ENCODE measurements at regions not wholly inside any gene's neighbourhood (a gene's known extent, or its start where the extent isn't known, plus 50 kb on each side); places are given as distances from the start of the nearest gene placed in this dataset.

DNA sequence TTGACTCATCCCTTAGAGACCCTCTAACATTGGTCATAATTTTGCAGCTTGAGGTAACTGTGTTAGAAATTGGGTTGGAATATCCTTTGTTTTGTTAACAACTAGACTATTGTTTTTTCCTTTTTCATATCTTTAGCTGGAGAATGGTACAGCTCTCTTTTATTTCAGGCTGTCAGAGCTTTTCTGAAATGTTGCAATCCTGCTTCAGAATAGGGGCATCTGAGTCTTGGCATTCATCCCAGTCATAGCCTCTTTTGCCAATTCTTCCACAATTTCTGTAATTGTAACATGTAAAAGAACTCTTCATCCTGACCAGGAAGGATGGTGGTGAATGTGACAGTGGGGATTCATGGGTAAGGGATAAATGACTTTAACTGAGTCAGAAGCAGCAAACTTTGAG is 128.7 kb downstream of the FHIP1A start:
- H2AFZ ChIP-seq (ENCODE audit: low read depth, low read length, poor library complexity, severe bottlenecking): no peak overlapping the region
- no TSS peak for BruUV-seq (replicated peaks)
- no peaks in the 10 kb centered on the region for H3K9me3 ChIP-seq (ENCODE audit: control insufficient read depth in 1 of 2, insufficient read depth in 1 of 2, low read depth in 1 of 2, low read length in 2 of 2)
- no peaks in the 10 kb centered on the region for H3K9me2 ChIP-seq (ENCODE audit: insufficient read depth)
- DNase-seq (ENCODE audit: low read depth, low spot score) (no peak), ATAC-seq (no peak)
- ChIA-PET RAD21 (ENCODE audit: low non-redundant PET in 1 of 2, low total read pairs in 2 of 2, uncharacterized antibody in 2 of 2, unreplicated experiment in 2 of 2) (no interaction called here), CTCF (interaction anchor here (0.9 kb wide), 1 partner anchor 66 kb away, joined by 3 read pairs; no protein-coding TSS in a partner anchor), POLR2A (no interaction called here)
- no peak overlapping the region for H3K27ac ChIP-seq (ENCODE audit: low read depth, low read length)
- H3K4me2 ChIP-seq (ENCODE audit: low read length): no peak overlapping the region
- TF ChIP-seq EZH2phosphoT487 (IDR thresholded peaks at IDR 0.05; ENCODE audit: borderline replicate concordance): no peak
- peaks cover 27 to 28% of the 10 kb centered on the region in 2 experiments for H3K4me1 ChIP-seq (ENCODE audit: control insufficient read depth in 1 of 2, insufficient read depth in 2 of 2, low read length in 2 of 2)
- H3K4me3 ChIP-seq (replicated peaks in 1 of 2; ENCODE audit: low read depth in 1 of 2, low read length in 2 of 2): no peak overlapping the region
- H3K79me2 ChIP-seq (ENCODE audit: insufficient read depth, low read length): no peaks in the 10 kb centered on the region
- no peaks in the 10 kb centered on the region for H3K27me3 ChIP-seq (ENCODE audit: insufficient read depth, low read length)
- H3K36me3 ChIP-seq (ENCODE audit: control insufficient read depth in 1 of 2, insufficient read depth in 2 of 2, low read length in 2 of 2): no peaks in the 10 kb centered on the region
- H4K20me1 ChIP-seq (ENCODE audit: insufficient read depth): no peaks in the 10 kb centered on the region
- intact Hi-C loops (cut with micrococcal nuclease): loop anchor here (10.0 kb wide), 1 partner anchor 857 kb away; no protein-coding TSS in a partner anchor
- H3K9ac ChIP-seq (ENCODE audit: low read length): no peak overlapping the region

DNA sequence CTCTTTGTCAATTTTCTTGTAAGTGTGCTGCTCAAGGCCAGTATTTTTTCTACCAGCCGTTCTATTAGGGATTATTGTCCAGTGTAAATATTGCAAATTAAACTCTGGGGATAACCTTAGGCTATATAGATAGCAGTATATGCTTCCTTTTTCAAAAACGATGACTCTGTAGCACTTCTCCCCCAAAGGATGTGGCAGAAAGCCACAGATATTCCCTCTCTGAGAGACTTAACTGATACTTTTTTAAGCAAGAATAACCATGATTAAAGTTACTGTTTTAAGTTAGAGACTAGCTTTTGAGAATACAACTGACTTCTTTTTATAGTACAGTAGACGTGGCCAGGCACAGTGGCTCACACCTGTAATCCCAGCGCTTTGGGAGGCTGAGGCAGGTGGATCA is 130.0 kb downstream of the FHIP1A start:
- Histone ChIP-seq H3K27me3 (ENCODE audit: insufficient read depth, low read length) (no peaks in the 10 kb centered on the region), H3K4me2 (ENCODE audit: low read length) (no peak overlapping the region), H3K36me3 (ENCODE audit: control insufficient read depth in 1 of 2, insufficient read depth in 2 of 2, low read length in 2 of 2) (no peaks in the 10 kb centered on the region), H3K79me2 (ENCODE audit: insufficient read depth, low read length) (no peaks in the 10 kb centered on the region), H2AFZ (ENCODE audit: low read depth, low read length, poor library complexity, severe bottlenecking) (no peak overlapping the region), H4K20me1 (ENCODE audit: insufficient read depth) (no peaks in the 10 kb centered on the region), H3K27ac (ENCODE audit: low read depth, low read length) (no peak overlapping the region), H3K9me2 (ENCODE audit: insufficient read depth) (no peaks in the 10 kb centered on the region), H3K4me1 (ENCODE audit: control insufficient read depth in 1 of 2, insufficient read depth in 2 of 2, low read length in 2 of 2) (peaks cover 28% of the 10 kb centered on the region in 2 experiments), H3K4me3 (replicated peaks in 1 of 2; ENCODE audit: low read depth in 1 of 2, low read length in 2 of 2) (no peak overlapping the region), H3K9me3 (ENCODE audit: control insufficient read depth in 1 of 2, insufficient read depth in 1 of 2, low read depth in 1 of 2, low read length in 2 of 2) (no peaks in the 10 kb centered on the region), H3K9ac (ENCODE audit: low read length) (no peak overlapping the region)
- RAD21 ChIA-PET (ENCODE audit: low non-redundant PET in 1 of 2, low total read pairs in 2 of 2, uncharacterized antibody in 2 of 2, unreplicated experiment in 2 of 2): no interaction called here
- CTCF ChIA-PET: no interaction called here
- POLR2A ChIA-PET: no interaction called here
- intact Hi-C loops (cut with micrococcal nuclease): loop anchor here (10.0 kb wide), 1 partner anchor 856 kb away; no protein-coding TSS in a partner anchor
- ATAC-seq (no peak), DNase-seq (ENCODE audit: low read depth, low spot score) (no peak)
- BruUV-seq (replicated peaks): no TSS peak
- TF ChIP-seq FOSL1 (IDR thresholded peaks at IDR 0.05; ENCODE audit: low read depth) (no peak), CBX3 (IDR thresholded peaks at IDR 0.05; ENCODE audit: low read depth) (no peak), ATF3 (IDR thresholded peaks at IDR 0.05) (no peak)
- TF ChIP-seq, protein P1, sequence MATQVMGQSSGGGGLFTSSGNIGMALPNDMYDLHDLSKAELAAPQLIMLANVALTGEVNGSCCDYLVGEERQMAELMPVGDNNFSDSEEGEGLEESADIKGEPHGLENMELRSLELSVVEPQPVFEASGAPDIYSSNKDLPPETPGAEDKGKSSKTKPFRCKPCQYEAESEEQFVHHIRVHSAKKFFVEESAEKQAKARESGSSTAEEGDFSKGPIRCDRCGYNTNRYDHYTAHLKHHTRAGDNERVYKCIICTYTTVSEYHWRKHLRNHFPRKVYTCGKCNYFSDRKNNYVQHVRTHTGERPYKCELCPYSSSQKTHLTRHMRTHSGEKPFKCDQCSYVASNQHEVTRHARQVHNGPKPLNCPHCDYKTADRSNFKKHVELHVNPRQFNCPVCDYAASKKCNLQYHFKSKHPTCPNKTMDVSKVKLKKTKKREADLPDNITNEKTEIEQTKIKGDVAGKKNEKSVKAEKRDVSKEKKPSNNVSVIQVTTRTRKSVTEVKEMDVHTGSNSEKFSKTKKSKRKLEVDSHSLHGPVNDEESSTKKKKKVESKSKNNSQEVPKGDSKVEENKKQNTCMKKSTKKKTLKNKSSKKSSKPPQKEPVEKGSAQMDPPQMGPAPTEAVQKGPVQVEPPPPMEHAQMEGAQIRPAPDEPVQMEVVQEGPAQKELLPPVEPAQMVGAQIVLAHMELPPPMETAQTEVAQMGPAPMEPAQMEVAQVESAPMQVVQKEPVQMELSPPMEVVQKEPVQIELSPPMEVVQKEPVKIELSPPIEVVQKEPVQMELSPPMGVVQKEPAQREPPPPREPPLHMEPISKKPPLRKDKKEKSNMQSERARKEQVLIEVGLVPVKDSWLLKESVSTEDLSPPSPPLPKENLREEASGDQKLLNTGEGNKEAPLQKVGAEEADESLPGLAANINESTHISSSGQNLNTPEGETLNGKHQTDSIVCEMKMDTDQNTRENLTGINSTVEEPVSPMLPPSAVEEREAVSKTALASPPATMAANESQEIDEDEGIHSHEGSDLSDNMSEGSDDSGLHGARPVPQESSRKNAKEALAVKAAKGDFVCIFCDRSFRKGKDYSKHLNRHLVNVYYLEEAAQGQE (IDR thresholded peaks at IDR 0.05; ENCODE audit: low read depth): no peak
